ENCODE measurements at regions not wholly inside any gene's neighbourhood (a gene's known extent, or its start where the extent isn't known, plus 50 kb on each side); places are given as distances from the start of the nearest gene placed in this dataset.
A peak's percentile ranks its signal among the peaks of the same experiment; 100 is the strongest.

DNA sequence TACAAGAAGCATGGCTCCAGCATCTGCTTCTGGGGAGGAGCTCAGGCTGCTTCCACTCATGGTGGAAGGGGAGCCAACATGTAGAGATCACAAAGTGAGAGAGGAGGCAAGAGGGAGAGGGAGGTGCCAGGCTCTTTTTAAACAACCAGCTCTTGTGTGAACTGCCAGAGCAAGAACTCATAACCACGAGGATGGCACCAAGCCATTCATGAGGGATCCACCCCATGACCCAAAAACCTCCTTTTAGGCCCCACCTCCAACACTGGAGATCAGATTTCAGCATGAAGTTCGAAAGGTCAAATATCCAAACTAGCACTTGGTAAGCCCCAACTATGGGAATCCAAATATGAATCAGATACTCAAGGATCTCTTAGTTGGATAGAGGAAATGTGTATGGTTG lies 131.2 kb downstream of the RXFP2 start:
- peaks cover 15 to 18% of the 10 kb centered on the region in 2 donors for H3K4me1 Mint-ChIP-seq
- H3K4me3 Mint-ChIP-seq, result no peak overlapping the region
- intact Hi-C loops (cut with micrococcal nuclease), result no loop called here
- no peak overlapping the region for H3K4me3 ChIP-seq (ENCODE audit: low read length)
- H3K9me3 ChIP-seq (ENCODE audit: control insufficient read depth, insufficient read depth, low read length), result no peaks in the 10 kb centered on the region
- no peaks in the 10 kb centered on the region for H3K36me3 Mint-ChIP-seq
- TF ChIP-seq, protein P1, sequence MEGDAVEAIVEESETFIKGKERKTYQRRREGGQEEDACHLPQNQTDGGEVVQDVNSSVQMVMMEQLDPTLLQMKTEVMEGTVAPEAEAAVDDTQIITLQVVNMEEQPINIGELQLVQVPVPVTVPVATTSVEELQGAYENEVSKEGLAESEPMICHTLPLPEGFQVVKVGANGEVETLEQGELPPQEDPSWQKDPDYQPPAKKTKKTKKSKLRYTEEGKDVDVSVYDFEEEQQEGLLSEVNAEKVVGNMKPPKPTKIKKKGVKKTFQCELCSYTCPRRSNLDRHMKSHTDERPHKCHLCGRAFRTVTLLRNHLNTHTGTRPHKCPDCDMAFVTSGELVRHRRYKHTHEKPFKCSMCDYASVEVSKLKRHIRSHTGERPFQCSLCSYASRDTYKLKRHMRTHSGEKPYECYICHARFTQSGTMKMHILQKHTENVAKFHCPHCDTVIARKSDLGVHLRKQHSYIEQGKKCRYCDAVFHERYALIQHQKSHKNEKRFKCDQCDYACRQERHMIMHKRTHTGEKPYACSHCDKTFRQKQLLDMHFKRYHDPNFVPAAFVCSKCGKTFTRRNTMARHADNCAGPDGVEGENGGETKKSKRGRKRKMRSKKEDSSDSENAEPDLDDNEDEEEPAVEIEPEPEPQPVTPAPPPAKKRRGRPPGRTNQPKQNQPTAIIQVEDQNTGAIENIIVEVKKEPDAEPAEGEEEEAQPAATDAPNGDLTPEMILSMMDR (IDR thresholded peaks at IDR 0.05), result no peak
- no peaks in the 10 kb centered on the region for H3K27me3 ChIP-seq (ENCODE audit: control insufficient read depth, insufficient read depth, low read length)
- H3K27ac ChIP-seq (ENCODE audit: low read length), result no peak overlapping the region
- 38% methylated on average over 1 of the region's 2 CpGs for WGBS (ENCODE audit: insufficient coverage)
- H3K9me3 Mint-ChIP-seq, result no peaks in the 10 kb centered on the region
- no peak for DNase-seq
- ATAC-seq, result no peak
- H3K4me1 ChIP-seq (ENCODE audit: control insufficient read depth, insufficient read depth, low read length), result no peaks in the 10 kb centered on the region
- no peaks in the 10 kb centered on the region for H3K27me3 Mint-ChIP-seq (ENCODE audit: low read depth in 2 of 2)
- peak overlapping the region in 1 of 2 donors; percentile 27 for H3K27ac Mint-ChIP-seq
- H3K36me3 ChIP-seq (ENCODE audit: control insufficient read depth, insufficient read depth, low read length), result no peaks in the 10 kb centered on the region

DNA sequence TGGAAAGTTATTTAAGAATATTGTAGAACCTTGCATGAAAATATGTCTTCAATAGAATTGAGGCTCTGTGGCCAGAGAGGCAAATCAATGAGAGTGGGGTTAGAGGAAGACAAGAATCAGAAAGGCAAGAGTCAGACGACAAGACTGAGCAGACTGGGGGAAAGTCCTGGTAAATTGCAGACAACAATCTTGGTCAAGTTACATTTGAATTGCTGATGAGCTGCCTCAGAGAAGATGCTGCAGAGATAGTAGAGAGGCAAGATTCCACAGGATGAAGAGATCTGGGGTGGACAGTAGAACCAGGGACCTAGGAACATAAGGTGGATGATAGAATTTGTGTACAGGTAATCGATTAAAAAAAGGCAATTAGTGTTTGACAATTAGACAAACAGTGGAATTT lies 133.8 kb downstream of the RXFP2 start:
- WGBS (ENCODE audit: insufficient coverage), result 86% methylated on average over 2 of the region's 2 CpGs

DNA sequence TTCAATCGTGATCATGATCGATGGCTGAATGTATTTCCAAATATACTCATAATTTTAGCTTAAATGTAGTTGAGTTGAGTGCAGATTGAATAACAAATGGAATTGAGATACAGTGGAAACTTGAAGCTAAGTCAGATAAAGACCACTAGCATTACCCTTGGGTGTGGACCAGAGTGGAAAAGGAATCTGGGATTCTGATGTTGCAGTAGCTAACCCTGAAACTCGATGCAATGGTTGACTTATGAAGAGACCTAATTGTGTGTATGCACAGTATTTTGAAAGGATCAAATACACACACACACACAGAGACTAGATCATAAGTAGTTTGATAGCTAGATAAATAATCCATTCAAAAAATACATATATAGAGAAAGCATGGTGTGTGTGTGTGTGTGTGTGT lies 135.8 kb downstream of the RXFP2 start:
- Histone ChIP-seq H3K27me3 (ENCODE audit: control insufficient read depth, insufficient read depth, low read length) (no peaks in the 10 kb centered on the region), H3K4me3 (ENCODE audit: low read length) (no peak overlapping the region), H3K9me3 (ENCODE audit: control insufficient read depth, insufficient read depth, low read length) (no peaks in the 10 kb centered on the region), H3K36me3 (ENCODE audit: control insufficient read depth, insufficient read depth, low read length) (no peaks in the 10 kb centered on the region), H3K4me1 (ENCODE audit: control insufficient read depth, insufficient read depth, low read length) (no peaks in the 10 kb centered on the region), H3K27ac (ENCODE audit: low read length) (no peak overlapping the region)
- DNase-seq (no peak), ATAC-seq (no peak)
- H3K4me1 Mint-ChIP-seq, result peaks cover 13 to 14% of the 10 kb centered on the region in 2 donors
- WGBS (ENCODE audit: insufficient coverage), result no CpG with 5 or more reads among the region's 3 CpGs
- no peak overlapping the region for H3K27ac Mint-ChIP-seq
- H3K4me3 Mint-ChIP-seq, result no peak overlapping the region
- no peaks in the 10 kb centered on the region for H3K27me3 Mint-ChIP-seq (ENCODE audit: low read depth in 2 of 2)
- TF ChIP-seq, protein P1 (IDR thresholded peaks at IDR 0.05), result no peak
- intact Hi-C loops (cut with micrococcal nuclease), result no loop called here
- no peaks in the 10 kb centered on the region for H3K36me3 Mint-ChIP-seq
- no peaks in the 10 kb centered on the region for H3K9me3 Mint-ChIP-seq

More for the DNA sequence above, 133.8 kb downstream of the RXFP2 start:
- Mint-ChIP-seq H3K4me1 (peaks cover 17% of the 10 kb centered on the region in 2 donors), H3K36me3 (no peaks in the 10 kb centered on the region), H3K9me3 (no peaks in the 10 kb centered on the region), H3K27me3 (ENCODE audit: low read depth in 2 of 2) (no peaks in the 10 kb centered on the region), H3K27ac (no peak overlapping the region), H3K4me3 (no peak overlapping the region)
- TF ChIP-seq, protein P1 (IDR thresholded peaks at IDR 0.05), result no peak
- Histone ChIP-seq H3K4me1 (ENCODE audit: control insufficient read depth, insufficient read depth, low read length) (no peaks in the 10 kb centered on the region), H3K27ac (ENCODE audit: low read length) (no peak overlapping the region), H3K27me3 (ENCODE audit: control insufficient read depth, insufficient read depth, low read length) (no peaks in the 10 kb centered on the region), H3K36me3 (ENCODE audit: control insufficient read depth, insufficient read depth, low read length) (no peaks in the 10 kb centered on the region), H3K4me3 (ENCODE audit: low read length) (no peak overlapping the region), H3K9me3 (ENCODE audit: control insufficient read depth, insufficient read depth, low read length) (no peaks in the 10 kb centered on the region)
- DNase-seq, result no peak
- ATAC-seq, result no peak
- intact Hi-C loops (cut with micrococcal nuclease), result no loop called here

DNA sequence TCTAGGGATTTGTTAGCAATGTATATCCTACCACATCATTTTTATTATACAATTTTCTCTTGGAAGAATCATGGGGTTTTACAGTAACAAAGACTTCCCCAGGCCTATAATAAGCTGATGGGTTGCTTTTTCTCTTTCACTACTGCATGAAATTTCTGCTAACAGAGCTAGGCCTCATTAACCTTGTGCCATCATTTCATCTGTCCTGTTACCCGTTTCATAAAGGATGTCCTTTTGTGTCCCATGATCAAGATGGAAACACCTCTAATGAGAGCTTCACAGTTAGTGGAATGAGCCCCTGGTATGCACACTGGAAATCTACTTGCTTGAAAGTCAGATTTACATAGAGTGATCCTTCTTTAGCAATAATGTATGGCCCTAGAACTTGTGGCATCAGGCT lies 138.7 kb downstream of the RXFP2 start:
- H3K27ac ChIP-seq (ENCODE audit: low read length), result no peak overlapping the region

More for the DNA sequence above, 138.7 kb downstream of the RXFP2 start:
- Mint-ChIP-seq H3K27ac (no peak overlapping the region), H3K36me3 (no peaks in the 10 kb centered on the region), H3K4me3 (no peak overlapping the region), H3K4me1 (peaks cover 0 to 15% of the 10 kb centered on the region in 2 donors), H3K27me3 (ENCODE audit: low read depth in 2 of 2) (no peaks in the 10 kb centered on the region), H3K9me3 (no peaks in the 10 kb centered on the region)
- Histone ChIP-seq H3K9me3 (ENCODE audit: control insufficient read depth, insufficient read depth, low read length) (no peaks in the 10 kb centered on the region), H3K36me3 (ENCODE audit: control insufficient read depth, insufficient read depth, low read length) (no peaks in the 10 kb centered on the region), H3K27me3 (ENCODE audit: control insufficient read depth, insufficient read depth, low read length) (no peaks in the 10 kb centered on the region), H3K4me1 (ENCODE audit: control insufficient read depth, insufficient read depth, low read length) (no peaks in the 10 kb centered on the region), H3K4me3 (ENCODE audit: low read length) (no peak overlapping the region)
- TF ChIP-seq, protein P1 (IDR thresholded peaks at IDR 0.05), result no peak
- 86% methylated on average over 1 of the region's 1 CpG for WGBS (ENCODE audit: insufficient coverage)
- DNase-seq (no peak), ATAC-seq (no peak)
- intact Hi-C loops (cut with micrococcal nuclease), result no loop called here

Measured in natural killer cell (primary cell).